HG03139 (cell line): ENCODE measurements at regions not wholly inside any gene's neighbourhood (a gene's known extent, or its start where the extent isn't known, plus 50 kb on each side); places are given as distances from the start of the nearest gene placed in this dataset.

Source experiments
- ATAC-seq: cut with Tn5 transposase; IDR thresholded peaks from one replicate; pipeline ENCODE4 v1.9.1; 2021; ENCODE audit not compliant: unreplicated experiment

- ATAC-seq: no peak
Observed at GRCh38 chr12:45548426-45548825, 181.1 kb upstream of the ARID2 start.

GRCh38 chr12:45549337-45549902, 180.1 kb upstream of the ARID2 start:
- ATAC-seq: no peak

- no peak for ATAC-seq
Observed at GRCh38 chr12:45553204-45553603, 176.3 kb upstream of the ARID2 start.

- ATAC-seq: no peak
Observed at GRCh38 chr12:45557016-45557415, 172.5 kb upstream of the ARID2 start.

- ATAC-seq: no peak
Observed at GRCh38 chr12:45558353-45558752, 171.2 kb upstream of the ARID2 start.

GRCh38 chr12:45559537-45559936, 170.0 kb upstream of the ARID2 start:
- ATAC-seq: no peak

GRCh38 chr12:45560689-45561088, 168.8 kb upstream of the ARID2 start:
- no peak for ATAC-seq

GRCh38 chr12:45561488-45561887, 168.0 kb upstream of the ARID2 start:
- no peak for ATAC-seq

GRCh38 chr12:45565590-45565989, 163.9 kb upstream of the ARID2 start:
- no peak for ATAC-seq

GRCh38 chr12:45566257-45566656, 163.2 kb upstream of the ARID2 start:
- no peak for ATAC-seq

- no peak for ATAC-seq
Observed at GRCh38 chr12:45568808-45569207, 160.7 kb upstream of the ARID2 start.

GRCh38 chr12:45570501-45570900, 159.0 kb upstream of the ARID2 start:
- ATAC-seq: no peak

- no peak for ATAC-seq
Observed at GRCh38 chr12:45572114-45572513, 157.4 kb upstream of the ARID2 start.

GRCh38 chr12:45575417-45575816, 154.1 kb upstream of the ARID2 start:
- no peak for ATAC-seq

- peak; percentile 61 for ATAC-seq
Observed at GRCh38 chr12:45575823-45576475, 153.6 kb upstream of the ARID2 start.

GRCh38 chr12:45577844-45578399, 151.6 kb upstream of the ARID2 start:
- no peak for ATAC-seq

GRCh38 chr12:45580356-45580969, 149.0 kb upstream of the ARID2 start:
- ATAC-seq: no peak

- ATAC-seq: no peak
Observed at GRCh38 chr12:45581112-45581511, 148.4 kb upstream of the ARID2 start.

GRCh38 chr12:45582536-45582935, 147.0 kb upstream of the ARID2 start:
- no peak for ATAC-seq

- ATAC-seq: no peak
Observed at GRCh38 chr12:45582986-45583659, 146.4 kb upstream of the ARID2 start.

- no peak for ATAC-seq
Observed at GRCh38 chr12:45584336-45584735, 145.2 kb upstream of the ARID2 start.
